Iris pigment epithelial cell (primary cell): ENCODE measurements at regions not wholly inside any gene's neighbourhood (a gene's known extent, or its start where the extent isn't known, plus 50 kb on each side); places are given as distances from the start of the nearest gene placed in this dataset.

Experiments used
- DNase-seq: peaks from one replicate; pipeline ENCODE4 v3.0.0-alpha.2; 2011; ENCODE audit warnings: low read depth

DNA sequence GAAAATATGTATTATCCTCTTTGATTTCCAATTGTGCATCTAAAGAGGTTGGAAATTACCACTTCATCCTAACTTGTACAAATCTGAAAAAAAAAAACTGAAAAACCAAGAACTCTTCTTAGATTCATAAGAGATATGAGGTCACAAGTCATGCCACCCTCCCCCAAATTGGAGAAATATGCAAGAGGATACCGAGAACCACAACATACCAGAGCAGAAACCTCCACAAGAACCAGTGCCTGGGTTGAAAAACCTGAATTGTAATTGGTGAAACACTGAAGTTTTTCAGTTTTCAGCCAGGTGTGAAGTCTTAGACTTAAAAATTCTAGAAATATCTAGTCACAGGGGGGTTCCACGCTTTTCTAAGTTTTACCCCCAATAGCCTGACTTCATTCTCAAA lies 1029.5 kb upstream of the LRRTM1 start:
- no peak for DNase-seq

DNA sequence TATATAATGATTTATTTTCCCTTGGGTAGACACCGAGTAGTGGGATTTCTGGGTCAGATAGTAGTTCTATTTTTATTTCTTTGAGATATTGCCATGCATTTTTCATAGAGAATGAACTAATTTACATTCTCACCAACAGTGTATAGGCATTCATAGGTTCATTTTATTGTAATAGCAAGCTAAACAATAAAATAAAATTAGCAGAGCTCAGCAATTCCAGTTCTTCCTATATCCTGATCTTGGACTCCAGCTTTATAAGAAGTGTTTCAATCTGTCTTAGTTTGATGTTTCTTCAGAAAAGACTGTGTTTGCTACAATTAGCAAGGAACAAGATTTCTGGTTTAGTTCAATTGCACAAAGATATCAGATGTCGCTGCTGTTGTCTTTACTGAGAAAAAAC lies 1024.4 kb upstream of the LRRTM1 start:
- DNase-seq = no peak

- DNase-seq = no peak
Observed at GRCh38 chr2:81327911-81328310, 1023.4 kb upstream of the LRRTM1 start.

DNA sequence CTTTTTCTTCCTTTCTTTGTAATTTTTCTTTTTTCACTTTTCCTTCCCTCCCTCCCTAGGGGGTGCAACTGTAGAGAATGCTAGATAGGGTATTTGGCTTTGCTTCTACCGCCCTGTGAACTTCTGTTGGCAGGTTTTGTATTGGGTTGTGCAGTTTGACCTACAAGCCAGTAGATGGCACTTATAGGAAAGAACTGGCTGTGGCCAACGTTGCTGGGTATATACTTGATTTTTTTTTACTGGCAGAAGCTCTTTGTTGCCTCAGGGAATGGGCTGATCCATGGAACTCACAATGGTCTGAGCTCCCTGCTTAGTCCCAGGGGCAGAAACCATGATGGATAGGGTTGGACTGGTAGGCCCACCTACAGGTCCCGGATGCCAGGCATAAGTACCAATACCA lies 1019.5 kb upstream of the LRRTM1 start:
- peak; percentile 21 for DNase-seq

GRCh38 chr2:81304154-81304830 lies 999.7 kb upstream of the LRRTM1 start:
- no peak for DNase-seq

GRCh38 chr2:81303321-81303720 lies 998.8 kb upstream of the LRRTM1 start:
- no peak for DNase-seq

DNA sequence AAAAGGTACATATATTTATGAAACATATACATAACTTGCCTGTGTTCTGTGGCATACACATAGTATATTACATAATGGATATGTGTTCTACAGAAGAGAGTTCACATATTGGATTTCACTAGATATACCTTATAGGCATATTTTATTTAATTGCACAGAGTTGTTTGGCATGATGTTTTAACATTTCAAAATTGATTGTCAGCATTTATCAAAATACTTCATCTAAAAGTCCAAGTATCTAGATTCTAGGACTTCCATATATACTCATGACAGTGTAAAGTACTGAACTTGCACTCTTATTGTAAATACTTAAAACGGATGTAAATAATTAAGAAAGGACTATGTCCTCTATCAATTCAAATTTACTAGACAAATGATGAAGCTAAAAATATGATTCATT lies 995.3 kb upstream of the LRRTM1 start:
- DNase-seq = no peak

DNA sequence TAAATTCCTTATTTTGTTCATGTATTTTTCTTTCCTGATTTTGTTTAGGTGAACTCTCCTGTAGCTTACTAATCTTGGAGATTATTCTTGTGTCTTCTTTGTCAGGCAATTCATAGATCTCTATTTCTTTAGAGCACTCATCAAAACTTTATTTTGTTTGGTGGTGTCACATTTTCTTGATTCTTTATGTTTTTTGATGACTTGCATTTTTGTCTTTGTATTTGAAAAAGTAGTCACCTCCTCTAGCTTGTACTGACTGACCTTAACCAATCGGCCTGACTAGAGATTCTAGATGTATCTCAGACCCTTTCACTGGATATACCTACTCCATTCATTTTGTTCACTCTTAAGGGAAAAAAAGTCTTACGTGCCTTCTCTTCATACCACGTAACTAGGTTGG lies 986.3 kb upstream of the LRRTM1 start:
- no peak for DNase-seq

- DNase-seq = no peak
Observed at GRCh38 chr2:81283081-81283480, 978.5 kb upstream of the LRRTM1 start.

- no peak for DNase-seq
Observed at GRCh38 chr2:81282151-81282769, 977.7 kb upstream of the LRRTM1 start.

DNA sequence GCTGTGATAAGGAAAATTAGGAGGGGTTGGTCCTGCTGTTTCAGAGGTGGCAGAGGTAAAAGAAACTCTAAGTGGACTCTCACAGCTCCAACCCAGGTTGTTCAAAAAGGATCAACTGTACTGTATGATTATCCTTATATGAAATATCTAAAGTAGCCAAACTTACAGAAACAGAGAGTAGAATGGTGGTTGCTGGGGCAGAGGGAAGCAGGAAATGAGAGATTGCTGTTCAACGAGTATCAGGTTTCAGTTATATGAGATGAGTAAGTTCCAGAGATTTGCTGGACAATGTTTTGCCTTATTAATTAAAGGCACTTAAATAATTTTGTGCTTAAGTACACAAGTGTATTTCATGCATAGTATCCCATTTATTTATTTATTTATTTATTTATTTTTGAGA lies 972.0 kb upstream of the LRRTM1 start:
- no peak for DNase-seq

- DNase-seq = no peak
Observed at GRCh38 chr2:81266106-81266505, 961.6 kb upstream of the LRRTM1 start.

DNA sequence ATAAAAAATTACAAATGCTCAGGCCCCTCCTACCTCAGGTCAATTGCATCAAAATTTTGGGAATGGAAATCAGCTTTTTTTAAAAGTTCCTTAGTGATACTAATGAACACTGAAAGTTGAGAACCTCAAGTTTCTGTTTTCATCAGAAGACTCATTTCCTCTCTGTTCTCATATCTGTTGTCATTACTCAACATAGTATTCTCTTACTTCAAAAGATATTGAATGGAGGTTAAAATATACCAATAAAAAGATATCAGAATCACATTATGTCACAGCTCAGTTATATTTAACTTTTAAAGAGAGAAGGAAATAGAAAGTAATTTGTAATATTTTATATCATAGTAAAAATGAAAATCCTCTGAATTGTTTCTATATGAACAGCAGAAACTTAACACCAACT lies 959.4 kb upstream of the LRRTM1 start:
- no peak for DNase-seq

GRCh38 chr2:81260320-81260719 lies 955.8 kb upstream of the LRRTM1 start:
- no peak for DNase-seq

DNA sequence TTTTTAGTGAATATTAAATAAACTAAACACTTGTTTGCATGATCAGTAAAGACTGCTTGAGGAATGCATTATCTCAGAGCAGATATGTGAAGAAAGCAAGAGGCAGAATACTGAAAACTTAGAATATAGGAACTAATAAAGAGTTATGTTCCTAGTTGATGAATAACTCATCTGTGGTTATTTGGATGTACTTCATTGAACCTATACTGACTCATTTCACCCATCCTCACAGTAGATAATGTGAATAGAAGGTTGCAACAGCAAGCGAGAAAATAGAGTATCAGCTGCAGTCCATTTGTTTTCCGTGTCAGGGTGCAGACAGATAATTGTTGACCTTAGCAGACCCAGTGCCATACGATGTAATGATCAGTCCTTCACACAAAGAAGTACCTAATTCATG lies 945.7 kb upstream of the LRRTM1 start:
- DNase-seq = no peak

- no peak for DNase-seq
Observed at GRCh38 chr2:81249152-81249551, 944.6 kb upstream of the LRRTM1 start.

- no peak for DNase-seq
Observed at GRCh38 chr2:81247648-81248047, 943.1 kb upstream of the LRRTM1 start.

DNA sequence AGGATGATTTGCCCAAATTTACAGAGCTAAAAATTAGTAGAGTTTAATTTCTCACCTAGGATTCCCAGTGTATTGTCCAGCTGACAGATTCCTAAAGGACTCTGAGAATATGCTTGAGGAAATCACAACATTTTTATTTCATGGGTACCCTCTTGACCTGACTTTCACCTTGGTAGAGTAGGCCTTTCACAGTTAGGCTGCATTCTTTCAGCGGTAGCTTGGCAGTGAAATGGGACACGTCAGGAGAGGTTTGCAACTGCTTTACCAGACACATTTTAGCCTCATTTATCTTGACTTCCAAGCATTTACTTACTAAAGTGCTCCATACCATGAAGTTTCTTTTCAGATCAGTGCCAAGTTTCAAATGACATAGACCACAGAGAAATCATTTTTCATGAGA lies 937.9 kb upstream of the LRRTM1 start:
- no peak for DNase-seq

- DNase-seq = no peak
Observed at GRCh38 chr2:81238462-81238861, 933.9 kb upstream of the LRRTM1 start.

- DNase-seq = no peak
Observed at GRCh38 chr2:81235601-81236000, 931.0 kb upstream of the LRRTM1 start.

DNA sequence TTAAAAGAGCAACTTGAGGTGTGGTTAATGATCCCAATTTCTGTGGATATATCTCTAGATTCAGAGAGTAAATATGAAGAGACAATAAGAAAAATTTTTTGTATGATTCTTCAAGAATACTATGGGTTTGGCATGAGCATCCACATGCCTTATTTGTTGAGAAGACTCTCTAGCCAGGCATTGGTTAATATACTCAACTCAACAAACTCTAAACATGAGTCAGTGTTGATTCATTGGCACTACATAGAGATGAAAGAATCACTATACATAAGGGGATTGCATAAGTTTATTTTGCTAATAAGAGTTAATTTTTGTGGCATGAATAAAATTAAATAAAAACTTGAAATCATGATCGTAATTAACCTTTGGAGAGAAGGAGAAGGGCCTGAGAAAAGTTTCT lies 930.2 kb upstream of the LRRTM1 start:
- DNase-seq = no peak

GRCh38 chr2:81225756-81226155 lies 921.2 kb upstream of the LRRTM1 start:
- DNase-seq = no peak

- no peak for DNase-seq
Observed at GRCh38 chr2:81213598-81213997, 909.0 kb upstream of the LRRTM1 start.

GRCh38 chr2:81206216-81206615 lies 901.7 kb upstream of the LRRTM1 start:
- no peak for DNase-seq
